Colonic mucosa (tissue), 4 donors: ENCODE measurements at regions not wholly inside any gene's neighbourhood (a gene's known extent, or its start where the extent isn't known, plus 50 kb on each side); places are given as distances from the start of the nearest gene placed in this dataset.

Experiments used
- DNase-seq: peaks from one replicate; pipeline ENCODE4 v3.0.0-alpha.2; 2020
- H3K27ac ChIP-seq: fragments of 200-600 bp; one replicate; pipeline ENCODE4 v1.8.0; 2021
- H3K27me3 ChIP-seq: fragments of 200-600 bp; one replicate; pipeline ENCODE4 v1.8.0; 2021
- H3K36me3 ChIP-seq: fragments of 200-600 bp; one replicate; pipeline ENCODE4 v1.8.0; 2021
- H3K4me1 ChIP-seq: fragments of 200-600 bp; one replicate; pipeline ENCODE4 v1.8.0; 2021; ENCODE audit warnings: mild to moderate bottlenecking
- H3K4me3 ChIP-seq: fragments of 200-600 bp; one replicate; pipeline ENCODE4 v1.8.0; 2021
- H3K9ac ChIP-seq, 2 donors: one replicate each; pipeline ENCODE4 v1.7.0; 2013; ENCODE audit warnings: control low read depth in 2 of 2, low read depth in 2 of 2, low read length in 2 of 2
- H3K9me3 ChIP-seq: fragments of 200-600 bp; one replicate; pipeline ENCODE4 v1.8.0; 2021
- CTCF ChIP-seq: fragments of 200-600 bp; IDR thresholded peaks from one replicate; pipeline ENCODE4 v1.8.0; 2022; ENCODE audit warnings: antibody characterized with exemption, mild to moderate bottlenecking
- intact Hi-C: fragments of 100-400 bp; cut with DNase I; formaldehyde crosslinking; loops from one replicate; pipeline ENCODE4 v1.14.1; 2022
- donor health status: healthy.
- donor health status: DM: no; HTN: no; CAD: no.
- donor health status: DM: no; HTN: no; CAD: no.

GRCh38 chr2:7683708-7684107 lies 766.5 kb downstream of the RNF144A start:
- Histone ChIP-seq H3K9me3 (no peaks in the 10 kb centered on the region), H3K4me1 (no peaks in the 10 kb centered on the region), H3K9ac (no peak overlapping the region), H3K27ac (no peak overlapping the region), H3K4me3 (no peak overlapping the region), H3K36me3 (no peaks in the 10 kb centered on the region), H3K27me3 (no peaks in the 10 kb centered on the region)
- intact Hi-C loops: no loop called here
- TF ChIP-seq CTCF: no peak
- no peak for DNase-seq

- H3K9ac ChIP-seq: no peak overlapping the region
- intact Hi-C loops: no loop called here
- no peak for TF ChIP-seq CTCF
- H3K4me3 ChIP-seq: no peak overlapping the region
- no peak for DNase-seq
- no peak overlapping the region for H3K27ac ChIP-seq
- no peaks in the 10 kb centered on the region for H3K4me1 ChIP-seq
- no peaks in the 10 kb centered on the region for H3K9me3 ChIP-seq
- H3K27me3 ChIP-seq: no peaks in the 10 kb centered on the region
- no peaks in the 10 kb centered on the region for H3K36me3 ChIP-seq
Observed at GRCh38 chr2:7685342-7686015, 768.3 kb downstream of the RNF144A start.

DNA sequence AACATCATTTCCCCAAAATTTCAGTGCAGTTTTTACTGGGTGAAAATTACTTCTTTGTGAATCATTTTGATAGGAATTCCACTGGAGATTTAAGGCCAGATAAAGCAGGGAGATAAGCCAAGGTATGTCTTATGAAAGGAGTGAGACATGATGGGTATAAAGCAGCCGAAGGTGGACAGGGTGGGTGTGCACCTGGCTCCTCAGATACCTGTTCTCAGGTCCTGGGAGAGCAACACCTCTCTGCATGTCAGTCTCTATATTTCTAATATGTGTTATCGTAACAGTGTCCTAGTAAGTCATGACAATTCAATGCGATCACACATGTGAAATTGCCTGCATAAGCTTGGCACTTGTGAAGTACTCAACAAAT lies 768.8 kb downstream of the RNF144A start:
- intact Hi-C loops: no loop called here
- Histone ChIP-seq H3K27ac (no peak overlapping the region), H3K4me3 (no peak overlapping the region), H3K9me3 (no peaks in the 10 kb centered on the region), H3K4me1 (no peaks in the 10 kb centered on the region), H3K27me3 (no peaks in the 10 kb centered on the region), H3K9ac (no peak overlapping the region), H3K36me3 (no peaks in the 10 kb centered on the region)
- TF ChIP-seq CTCF: no peak
- no peak for DNase-seq

DNA sequence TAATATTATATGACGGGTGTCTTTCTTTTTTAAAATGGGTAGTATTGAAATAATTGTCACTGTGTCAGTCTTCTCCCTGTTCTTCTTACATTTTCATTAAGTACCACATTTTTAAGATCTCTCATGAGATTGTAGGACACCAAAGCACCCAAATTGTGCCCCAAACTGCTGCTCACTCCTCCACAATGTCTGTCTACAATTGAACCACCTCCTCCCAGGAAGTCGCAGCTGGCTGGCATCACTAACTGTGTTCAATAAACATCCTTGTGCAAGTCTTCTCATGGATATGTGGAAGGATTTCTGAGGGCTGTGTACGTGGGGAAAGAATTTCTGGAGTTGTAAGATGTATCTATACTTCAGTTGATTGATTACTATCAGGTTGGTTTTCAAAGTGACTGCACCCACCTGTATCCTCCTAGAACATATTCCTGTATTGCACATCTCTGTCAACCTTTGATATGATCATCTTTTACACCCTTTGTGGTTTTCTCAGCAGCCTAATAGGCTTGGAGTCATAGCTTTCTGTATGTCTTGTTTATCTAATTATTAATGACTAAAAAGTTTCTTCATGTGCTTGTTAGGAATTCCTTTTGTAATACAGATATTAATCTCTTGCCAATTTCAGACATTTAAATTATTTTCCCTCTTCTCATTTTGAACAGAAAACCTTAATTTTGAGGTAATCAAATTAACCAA lies 774.9 kb downstream of the RNF144A start:
- no peak for DNase-seq
- TF ChIP-seq CTCF: no peak
- H3K27ac ChIP-seq: no peak overlapping the region

GRCh38 chr2:7692657-7693161 lies 775.5 kb downstream of the RNF144A start:
- no peaks in the 10 kb centered on the region for H3K27me3 ChIP-seq
- DNase-seq: no peak
- TF ChIP-seq CTCF: no peak
- H3K4me3 ChIP-seq: no peak overlapping the region
- H3K9me3 ChIP-seq: no peaks in the 10 kb centered on the region
- H3K27ac ChIP-seq: no peak overlapping the region
- intact Hi-C loops: no loop called here
- H3K9ac ChIP-seq: no peak overlapping the region
- no peaks in the 10 kb centered on the region for H3K4me1 ChIP-seq
- H3K36me3 ChIP-seq: no peaks in the 10 kb centered on the region

More for the DNA sequence above, 774.9 kb downstream of the RNF144A start:
- intact Hi-C loops: no loop called here
- Histone ChIP-seq H3K27me3 (no peaks in the 10 kb centered on the region), H3K9me3 (no peaks in the 10 kb centered on the region), H3K9ac (no peak overlapping the region), H3K36me3 (no peaks in the 10 kb centered on the region), H3K4me1 (no peaks in the 10 kb centered on the region), H3K4me3 (no peak overlapping the region)
